Common myeloid progenitor, CD34-positive (primary cell): ENCODE measurements at regions not wholly inside any gene's neighbourhood (a gene's known extent, or its start where the extent isn't known, plus 50 kb on each side); places are given as distances from the start of the nearest gene placed in this dataset.
"Not testable (repeated sequence)": the region's sequence is repeated elsewhere in the genome, so short reads cannot be mapped to it uniquely, and the experiment has no call there.

Experiments
- CTCF ChIA-PET: fragments of 350-600 bp; sonication (Branson Sonifier 250); formaldehyde crosslinking; loops from one replicate; lab custom pipeline; 2021; ENCODE audit warnings: antibody characterized with exemption; lab: Charles Lee
- POLR2A ChIA-PET: fragments of 350-600 bp; sonication (Branson Sonifier 250); formaldehyde crosslinking; loops from one replicate; lab custom pipeline; 2021; ENCODE audit warnings: antibody characterized with exemption; lab: Charles Lee
- DNase-seq, 3 donors: peaks; one replicate each; pipeline versions ENCODE4 v3.0.0 to v3.0.0-alpha.2; 2013
- H3K27ac ChIP-seq, 2 experiments: 1 replicate in 1 of 2; 2 replicates in 1 of 2; pipeline ENCODE4 v1.7.0; 2013; ENCODE audit warnings: inconsistent platforms in 2 of 2, low read length in 2 of 2, mild to moderate bottlenecking in 2 of 2, low read depth in 1 of 2, moderate library complexity in 1 of 2; ENCODE audit not compliant: severe bottlenecking in 2 of 2, insufficient read depth in 1 of 2, poor library complexity in 1 of 2
- H3K27me3 ChIP-seq, 5 experiments: replicated peaks in 2 of 5; 1 replicate in 3 of 5; 2 replicates in 2 of 5; pipeline versions ENCODE4 v1.6.1 to v1.7.0; 2013; ENCODE audit warnings: low read length in 4 of 5, mild to moderate bottlenecking in 2 of 5, moderate library complexity in 2 of 5, inconsistent platforms in 1 of 5; ENCODE audit not compliant: insufficient read depth in 5 of 5, control insufficient read depth in 4 of 5
- H3K36me3 ChIP-seq, 4 experiments: 1 replicate in 2 of 4; 2 replicates in 2 of 4; pipeline versions ENCODE4 v1.6.1 to v1.7.0; 2013; ENCODE audit warnings: low read length in 3 of 4, control low read depth in 1 of 4, mild to moderate bottlenecking in 1 of 4; ENCODE audit not compliant: control insufficient read depth in 4 of 4, insufficient read depth in 4 of 4
- H3K4me1 ChIP-seq, 4 experiments: 1 replicate in 3 of 4; 2 replicates in 1 of 4; pipeline versions ENCODE4 v1.6.1 to v1.7.1; 2013; ENCODE audit warnings: low read length in 3 of 4, mild to moderate bottlenecking in 3 of 4, control low read depth in 1 of 4, inconsistent platforms in 1 of 4, moderate library complexity in 1 of 4; ENCODE audit not compliant: control insufficient read depth in 4 of 4, insufficient read depth in 4 of 4; ENCODE audit errors: control extremely low read depth in 1 of 4
- H3K4me3 ChIP-seq, 7 experiments: 1 replicate in 4 of 7; 2 replicates in 3 of 7; pipeline versions ENCODE4 v1.5.1 to v1.7.0; 2013; ENCODE audit warnings: mild to moderate bottlenecking in 7 of 7, low read length in 6 of 7, moderate library complexity in 6 of 7, inconsistent platforms in 2 of 7, low read depth in 2 of 7, control low read depth in 1 of 7; ENCODE audit not compliant: insufficient read depth in 4 of 7, control insufficient read depth in 1 of 7; ENCODE audit errors: extremely low read depth in 1 of 7
- H3K9me3 ChIP-seq, 5 experiments: 1 replicate in 4 of 5; 2 replicates in 1 of 5; pipeline versions ENCODE4 v1.6.1 to v1.7.1; 2013; ENCODE audit warnings: low read length in 4 of 5, mild to moderate bottlenecking in 2 of 5, inconsistent platforms in 1 of 5, low read depth in 1 of 5, moderate library complexity in 1 of 5; ENCODE audit not compliant: control insufficient read depth in 4 of 5, insufficient read depth in 2 of 5; ENCODE audit errors: control extremely low read depth in 1 of 5
- WGBS: methylation state at CpG from one replicate; pipeline ENCODE4 v1.1.5; 2013; ENCODE audit not compliant: insufficient coverage; 5-methylcytosine and 5-hydroxymethylcytosine counted together

GRCh38 chr6:144673807-144674206, 388.7 kb downstream of the UTRN start:
- peak in 1 of 3 donors; percentile 37 for DNase-seq
- Histone ChIP-seq H3K9me3 (peaks cover 3 to 42% (median 7%) of the 10 kb centered on the region in 5 experiments), H3K4me3 (no peak overlapping the region), H3K36me3 (peaks cover 0 to 4% (median 2%) of the 10 kb centered on the region in 4 experiments), H3K4me1 (peaks cover 0 to 12% (median 10%) of the 10 kb centered on the region in 4 experiments), H3K27ac (no peak overlapping the region), H3K27me3 (no peaks in the 10 kb centered on the region)
- 100% methylated on average over 1 of the region's 3 CpGs for WGBS
- POLR2A ChIA-PET: no interaction called here
- CTCF ChIA-PET: no interaction called here

- Histone ChIP-seq H3K4me1 (peaks cover 0 to 20% (median 15%) of the 10 kb centered on the region in 4 experiments), H3K9me3 (peaks cover 3 to 35% (median 7%) of the 10 kb centered on the region in 5 experiments), H3K27ac (no peak overlapping the region), H3K27me3 (no peaks in the 10 kb centered on the region), H3K4me3 (peak overlapping the region in 2 of 7 experiments; percentile 6 to 8), H3K36me3 (peaks cover 0 to 5% (median 0%) of the 10 kb centered on the region in 4 experiments)
- peak; percentile 58 to 93 (median 84) for DNase-seq
- ChIA-PET CTCF (no interaction called here), POLR2A (no interaction called here)
- 86% methylated on average over 2 of the region's 6 CpGs for WGBS
Observed at GRCh38 chr6:144675231-144675861, 390.2 kb downstream of the UTRN start.

GRCh38 chr6:144676310-144676709, 391.2 kb downstream of the UTRN start:
- H3K27me3 ChIP-seq, H3K27ac ChIP-seq, H3K36me3 ChIP-seq, POLR2A ChIA-PET, H3K4me3 ChIP-seq, DNase-seq, CTCF ChIA-PET: not testable (repeated sequence)
- Histone ChIP-seq H3K9me3 (peaks cover 3 to 27% (median 3%) of the 10 kb centered on the region in 5 experiments), H3K4me1 (peaks cover 0 to 20% (median 15%) of the 10 kb centered on the region in 4 experiments)
- no CpG with 5 or more reads among the region's 3 CpGs for WGBS

- H3K27ac ChIP-seq, DNase-seq, POLR2A ChIA-PET, H3K27me3 ChIP-seq, H3K4me3 ChIP-seq, CTCF ChIA-PET: not testable (repeated sequence)
- Histone ChIP-seq H3K36me3 (peaks cover 9 to 11% (median 9%) of the 10 kb centered on the region in 4 experiments), H3K9me3 (peaks cover 0 to 19% (median 3%) of the 10 kb centered on the region in 5 experiments), H3K4me1 (peaks cover 0 to 20% (median 15%) of the 10 kb centered on the region in 4 experiments)
- WGBS: no CpG with 5 or more reads among the region's 4 CpGs
Observed at GRCh38 chr6:144677263-144677662, 392.1 kb downstream of the UTRN start.

GRCh38 chr6:144678844-144679243, 393.7 kb downstream of the UTRN start:
- no CpG with 5 or more reads among the region's 1 CpG for WGBS
- Histone ChIP-seq H3K27ac (peak overlapping the region in 1 of 2 experiments; percentile 29), H3K36me3 (peaks cover 14 to 23% (median 18%) of the 10 kb centered on the region in 4 experiments), H3K9me3 (peaks cover 0 to 10% (median 1%) of the 10 kb centered on the region in 5 experiments), H3K4me3 (no peak overlapping the region), H3K27me3 (no peaks in the 10 kb centered on the region), H3K4me1 (peaks cover 0 to 20% (median 15%) of the 10 kb centered on the region in 4 experiments)
- DNase-seq: peak; percentile 28 to 90 (median 84)
- CTCF ChIA-PET: interaction anchor here (1.0 kb wide), 1 partner anchor 13 kb away, joined by 3 read pairs; no protein-coding TSS in a partner anchor
- POLR2A ChIA-PET: interaction anchor here (0.9 kb wide), 1 partner anchor 10 kb away, joined by 3 read pairs; no protein-coding TSS in a partner anchor

- peaks cover 18 to 40% (median 22%) of the 10 kb centered on the region in 4 experiments for H3K36me3 ChIP-seq
- H3K4me3 ChIP-seq: no peak overlapping the region
- ChIA-PET POLR2A (no interaction called here), CTCF (interaction anchor here (1.3 kb wide), 1 partner anchor 36 kb away, joined by 3 read pairs; no protein-coding TSS in a partner anchor)
- no peaks in the 10 kb centered on the region for H3K27me3 ChIP-seq
- H3K4me1 ChIP-seq: peaks cover 0 to 12% (median 6%) of the 10 kb centered on the region in 4 experiments
- no peak overlapping the region for H3K27ac ChIP-seq
- WGBS: 92% methylated on average over 1 of the region's 3 CpGs
- DNase-seq: no peak
- peaks cover 2 to 16% (median 3%) of the 10 kb centered on the region in 5 experiments for H3K9me3 ChIP-seq
Observed at GRCh38 chr6:144681334-144681733, 396.2 kb downstream of the UTRN start.
